HG02623 (cell line): ENCODE measurements at regions not wholly inside any gene's neighbourhood (a gene's known extent, or its start where the extent isn't known, plus 50 kb on each side); places are given as distances from the start of the nearest gene placed in this dataset.
"Not testable (repeated sequence)": the region's sequence is repeated elsewhere in the genome, so short reads cannot be mapped to it uniquely, and the experiment has no call there.

Experiments
- ATAC-seq: cut with Tn5 transposase; IDR thresholded peaks from one replicate; pipeline ENCODE4 v1.9.1; 2021; ENCODE audit warnings: moderate library complexity; ENCODE audit not compliant: unreplicated experiment

- ATAC-seq, result no peak
These were observed 230.7 kb upstream of the PRKD1 start for GRCh38 chr14:30158299-30158698.

- no peak for ATAC-seq
These were observed 231.7 kb upstream of the PRKD1 start for GRCh38 chr14:30159374-30159773.

GRCh38 chr14:30160608-30161007 is 233.0 kb upstream of the PRKD1 start:
- ATAC-seq, result no peak

- ATAC-seq, result no peak
These were observed 234.4 kb upstream of the PRKD1 start for GRCh38 chr14:30162066-30162465.

GRCh38 chr14:30165255-30165654 is 237.6 kb upstream of the PRKD1 start:
- no peak for ATAC-seq

- ATAC-seq, result no peak
These were observed 250.1 kb upstream of the PRKD1 start for GRCh38 chr14:30177781-30178180.

GRCh38 chr14:30179381-30180130 is 251.9 kb upstream of the PRKD1 start:
- no peak for ATAC-seq

GRCh38 chr14:30180219-30180618 is 252.6 kb upstream of the PRKD1 start:
- no peak for ATAC-seq

- ATAC-seq, result no peak
These were observed 258.2 kb upstream of the PRKD1 start for GRCh38 chr14:30185832-30186231.

GRCh38 chr14:30191639-30192279 is 264.1 kb upstream of the PRKD1 start:
- no peak for ATAC-seq

GRCh38 chr14:30193101-30193500 is 265.5 kb upstream of the PRKD1 start:
- ATAC-seq, result no peak

- ATAC-seq, result no peak
These were observed 266.3 kb upstream of the PRKD1 start for GRCh38 chr14:30193845-30194501.

- ATAC-seq, result no peak
These were observed 267.1 kb upstream of the PRKD1 start for GRCh38 chr14:30194741-30195148.

GRCh38 chr14:30195941-30196340 is 268.3 kb upstream of the PRKD1 start:
- ATAC-seq, result no peak

GRCh38 chr14:30196861-30197260 is 269.2 kb upstream of the PRKD1 start:
- ATAC-seq, result no peak

GRCh38 chr14:30198720-30199119 is 271.1 kb upstream of the PRKD1 start:
- not testable (repeated sequence) for ATAC-seq

GRCh38 chr14:30204431-30204980 is 276.9 kb upstream of the PRKD1 start:
- no peak for ATAC-seq

GRCh38 chr14:30209136-30209535 is 281.5 kb upstream of the PRKD1 start:
- ATAC-seq, result no peak

GRCh38 chr14:30210630-30211029 is 283.0 kb upstream of the PRKD1 start:
- ATAC-seq, result no peak

- ATAC-seq, result no peak
These were observed 283.7 kb upstream of the PRKD1 start for GRCh38 chr14:30211326-30211725.

- ATAC-seq, result no peak
These were observed 286.4 kb upstream of the PRKD1 start for GRCh38 chr14:30214014-30214413.
